ENCODE measurements at regions not wholly inside any gene's neighbourhood (a gene's known extent, or its start where the extent isn't known, plus 50 kb on each side); places are given as distances from the start of the nearest gene placed in this dataset.
A peak's percentile ranks its signal among the peaks of the same experiment; 100 is the strongest.
"Not testable (repeated sequence)": the region's sequence is repeated elsewhere in the genome, so short reads cannot be mapped to it uniquely, and the experiment has no call there.

DNA sequence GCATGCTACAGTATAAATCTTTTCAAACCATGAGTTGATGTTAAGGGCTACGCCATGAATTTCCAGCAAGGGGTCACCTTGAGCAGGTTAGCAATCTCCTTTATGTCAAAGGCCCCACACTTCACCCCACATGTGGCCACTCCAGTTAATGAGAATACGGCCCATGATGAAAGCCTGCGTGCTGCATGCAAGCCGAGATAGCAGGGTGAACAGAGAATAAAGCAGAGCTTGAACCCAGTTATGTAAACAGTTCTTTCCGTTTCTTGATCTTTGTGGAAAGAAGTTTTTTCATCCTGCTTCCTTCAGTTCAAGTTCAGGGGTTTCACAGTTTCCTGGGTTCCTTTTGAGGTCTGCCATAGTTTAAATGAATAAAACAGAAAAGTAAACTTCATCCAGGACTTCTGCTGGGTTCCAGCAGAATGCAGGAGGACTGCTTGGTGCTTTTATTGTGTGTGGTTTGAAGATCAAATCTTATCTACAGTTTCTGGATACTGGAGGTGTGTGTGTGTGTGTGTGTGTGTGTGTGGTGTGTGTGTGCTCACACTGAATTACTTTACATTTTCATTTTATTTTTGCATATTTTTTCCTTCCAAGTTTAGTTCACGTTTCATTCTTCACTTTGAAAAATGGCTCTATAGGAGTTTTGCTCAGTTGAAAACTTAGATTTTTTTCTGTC lies 87.1 kb downstream of the HMHB1 start:
- no peak for DNase-seq

DNA sequence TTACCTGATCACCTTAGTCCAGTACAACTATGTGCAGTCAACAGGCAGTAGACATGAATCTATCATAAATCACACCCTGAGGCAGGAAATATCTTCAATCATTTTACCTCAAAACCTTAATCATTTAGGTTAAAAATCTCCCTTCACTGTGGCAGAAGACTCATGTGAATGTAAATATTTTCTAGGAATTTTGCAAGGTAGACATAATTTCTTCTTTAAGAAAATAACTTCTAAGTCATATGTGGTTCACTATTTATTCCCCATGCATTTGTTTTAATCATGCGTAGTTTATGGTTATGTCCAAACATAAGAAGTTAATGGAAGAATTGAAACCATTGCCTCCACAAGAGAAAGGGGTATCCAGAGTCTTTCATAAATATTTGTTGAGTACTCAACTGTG lies 97.0 kb downstream of the HMHB1 start:
- DNase-seq, result no peak

DNA sequence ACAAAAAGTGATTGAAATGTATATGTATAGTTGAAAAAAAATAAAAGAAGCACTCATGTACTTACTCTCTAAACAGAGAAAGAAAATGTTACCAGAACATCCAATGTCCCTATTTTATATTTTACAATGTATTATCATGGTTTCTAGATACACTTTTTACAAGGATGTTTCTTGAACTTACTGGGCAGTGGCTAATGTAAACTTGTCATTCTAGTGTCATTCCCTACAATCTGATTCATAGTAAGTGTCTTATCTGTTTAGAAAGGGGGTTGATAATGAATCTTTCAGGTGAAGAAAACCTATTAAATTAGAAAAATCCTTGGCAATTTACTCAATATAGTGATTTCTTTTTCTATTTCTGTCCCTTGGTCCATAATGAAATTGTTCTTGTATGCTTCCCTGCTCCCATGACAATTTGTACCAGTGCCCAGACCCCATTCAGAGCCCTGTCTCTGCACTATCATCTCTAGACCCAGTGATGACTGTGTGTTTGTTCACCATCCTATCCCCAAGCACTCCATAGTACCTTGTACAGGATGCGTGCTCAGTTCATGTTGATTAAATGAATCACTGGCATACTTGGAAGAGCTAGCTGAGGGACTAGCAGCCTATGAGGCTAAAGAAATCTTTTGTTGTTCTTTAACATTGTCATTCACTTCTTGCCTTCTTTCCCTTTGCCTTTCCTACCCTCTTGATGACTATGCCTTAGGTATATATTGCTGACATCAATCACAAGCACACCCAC lies 101.2 kb downstream of the HMHB1 start:
- DNase-seq, result peak in 2 of 51 donors; percentile 3 to 4

DNA sequence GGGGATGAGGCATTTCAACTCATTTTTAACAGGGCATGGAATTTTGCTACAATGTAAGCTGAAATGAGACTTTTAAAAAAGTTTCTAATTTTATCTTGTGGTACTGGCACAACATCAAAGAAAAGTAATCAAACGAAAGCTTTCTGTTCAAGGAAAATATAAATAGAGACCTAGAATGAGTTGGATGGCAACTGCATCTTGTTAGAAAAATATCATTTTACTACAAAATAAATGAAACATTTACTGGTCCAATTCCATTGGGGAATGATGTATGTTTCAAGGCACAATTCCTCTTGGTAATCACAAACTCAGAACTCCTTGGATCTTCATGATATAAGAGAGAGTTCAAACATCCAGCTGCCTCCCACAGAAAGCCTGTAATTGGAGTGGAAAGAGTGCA lies 102.8 kb downstream of the HMHB1 start:
- no peak for DNase-seq

DNA sequence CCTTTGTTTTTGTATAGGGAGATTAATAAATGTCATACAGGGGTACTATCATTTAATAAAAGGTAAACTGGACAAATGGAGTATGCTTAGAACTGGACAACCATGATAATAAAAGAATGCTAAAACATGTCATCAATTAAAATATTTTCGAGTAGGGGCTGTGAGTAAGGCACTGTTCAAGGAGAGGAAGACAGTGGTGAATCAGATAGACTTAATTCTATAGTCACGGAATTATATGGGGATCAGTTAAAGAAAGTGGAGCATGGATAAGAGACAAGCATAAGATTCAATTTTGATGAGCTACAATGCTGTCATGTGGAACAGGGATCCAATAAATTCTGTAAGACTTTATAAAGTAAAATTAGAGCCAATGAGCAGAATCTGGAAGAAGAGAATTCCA lies 104.5 kb downstream of the HMHB1 start:
- no peak for DNase-seq

DNA sequence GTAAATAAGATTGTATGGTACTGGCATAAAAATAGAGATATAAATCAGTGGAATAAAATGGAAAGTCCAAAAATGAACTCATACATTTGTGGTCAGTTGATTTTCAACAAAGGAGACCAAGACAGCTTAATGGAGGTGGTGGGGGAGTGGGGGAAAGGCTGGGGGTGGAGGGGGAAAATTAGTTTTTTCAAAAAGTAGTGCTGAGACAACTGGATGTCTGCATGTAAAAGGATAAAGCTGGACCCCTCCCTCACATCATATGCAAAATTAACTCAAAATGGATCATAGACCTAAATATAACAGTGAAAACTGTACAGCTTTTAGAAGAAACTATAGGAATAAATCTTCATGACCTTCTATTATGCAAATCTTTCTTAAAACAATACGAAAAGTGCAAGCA lies 107.0 kb downstream of the HMHB1 start:
- no peak for DNase-seq

- no peak for DNase-seq
Measured at GRCh38 chr5:143920772-143921171, 108.8 kb downstream of the HMHB1 start.

- DNase-seq, result no peak
Measured at GRCh38 chr5:143921525-143922311, 109.8 kb downstream of the HMHB1 start.

GRCh38 chr5:143922718-143923117 lies 110.8 kb downstream of the HMHB1 start:
- peak in 4 of 51 donors; percentile 1 to 29 (median 2) for DNase-seq

GRCh38 chr5:143923634-143924266 lies 111.8 kb downstream of the HMHB1 start:
- DNase-seq, result no peak

DNA sequence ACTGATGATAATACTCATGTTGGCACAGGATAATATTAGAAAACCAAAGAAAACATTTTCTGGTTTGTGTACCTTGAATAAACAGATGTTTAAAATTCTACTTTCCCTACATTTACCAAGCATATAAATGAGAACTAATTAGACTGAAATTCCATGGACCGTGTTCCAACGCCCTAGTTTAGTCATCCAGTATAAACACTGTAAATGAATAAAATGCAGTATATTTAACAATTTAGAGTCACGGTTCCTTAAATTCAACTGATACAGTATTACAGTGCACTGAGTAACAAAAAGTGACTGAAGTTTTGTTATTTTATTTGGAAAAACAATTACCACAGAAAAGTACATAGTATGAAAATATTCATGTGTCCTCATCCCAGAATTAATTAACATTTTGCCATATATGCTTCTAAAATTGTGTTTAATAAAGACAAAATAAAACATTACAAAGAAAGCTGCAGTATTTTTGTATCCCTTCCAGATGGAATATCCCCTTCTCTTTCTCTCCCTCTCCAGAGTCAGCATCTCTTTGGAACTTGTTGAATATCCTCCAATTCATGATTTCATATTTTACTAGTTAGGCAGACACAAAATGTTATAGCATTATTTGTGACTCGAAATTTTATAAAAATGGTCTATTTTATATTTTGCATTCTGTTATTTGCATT lies 112.5 kb downstream of the HMHB1 start:
- no peak for DNase-seq

DNA sequence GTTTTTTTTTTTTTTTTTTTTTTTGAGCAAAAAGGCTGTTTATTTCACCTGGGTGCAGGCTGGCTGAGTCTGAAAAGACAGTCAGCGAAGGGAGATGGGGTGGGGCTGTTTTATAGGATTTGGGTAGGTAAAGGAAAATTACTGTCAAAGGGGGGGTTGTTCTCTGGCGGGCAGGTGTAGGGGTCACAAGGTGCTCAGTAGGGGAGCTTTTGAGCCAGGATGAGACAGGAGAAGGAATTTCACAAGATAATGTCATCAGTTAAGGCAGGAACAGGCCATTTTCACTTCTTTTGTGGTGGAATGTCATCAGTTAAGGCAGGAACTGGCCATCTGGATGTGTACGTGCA lies 113.0 kb downstream of the HMHB1 start:
- DNase-seq, result not testable (repeated sequence)

DNA sequence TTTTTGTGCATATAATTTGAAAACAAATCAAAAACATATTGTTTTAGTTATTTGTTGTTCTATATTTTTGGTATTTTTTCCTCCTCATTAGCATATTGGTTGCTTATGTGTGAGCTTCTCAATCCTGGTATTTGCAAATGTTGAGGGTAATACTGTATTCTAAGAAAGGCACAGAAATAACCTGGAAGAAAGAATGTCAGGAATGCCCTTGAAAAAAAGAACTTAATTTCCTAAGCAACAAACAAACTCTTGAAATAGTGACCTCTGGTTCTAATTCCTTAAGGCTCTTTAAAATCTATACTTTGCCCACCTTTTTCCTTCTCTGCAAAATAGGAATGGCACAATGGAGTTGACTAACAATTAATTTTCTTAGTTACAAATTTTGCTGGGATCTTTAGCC lies 117.5 kb downstream of the HMHB1 start:
- DNase-seq, result no peak

DNA sequence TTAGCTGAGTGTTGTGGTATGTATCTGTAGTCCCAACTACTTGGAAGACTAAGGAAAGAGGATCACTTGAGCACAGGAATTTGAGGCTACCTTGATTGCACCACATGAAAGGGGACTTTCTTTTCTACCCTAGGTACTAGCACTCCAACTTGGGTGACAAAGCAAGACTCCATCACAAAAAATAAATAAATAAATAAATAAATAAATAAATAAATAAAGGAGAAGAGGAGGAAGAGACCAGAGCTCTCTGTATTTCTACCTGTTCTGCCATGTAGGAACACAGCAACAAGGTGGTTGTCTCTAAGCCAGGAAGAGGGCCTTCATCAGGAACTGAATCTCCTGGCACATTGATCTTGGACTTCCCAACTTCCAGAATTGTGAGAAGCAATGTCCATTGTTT lies 118.6 kb downstream of the HMHB1 start:
- DNase-seq, result no peak

GRCh38 chr5:143931476-143931875 lies 119.5 kb downstream of the HMHB1 start:
- DNase-seq, result peak in 37 of 51 donors; percentile 0 to 66 (median 27)

DNA sequence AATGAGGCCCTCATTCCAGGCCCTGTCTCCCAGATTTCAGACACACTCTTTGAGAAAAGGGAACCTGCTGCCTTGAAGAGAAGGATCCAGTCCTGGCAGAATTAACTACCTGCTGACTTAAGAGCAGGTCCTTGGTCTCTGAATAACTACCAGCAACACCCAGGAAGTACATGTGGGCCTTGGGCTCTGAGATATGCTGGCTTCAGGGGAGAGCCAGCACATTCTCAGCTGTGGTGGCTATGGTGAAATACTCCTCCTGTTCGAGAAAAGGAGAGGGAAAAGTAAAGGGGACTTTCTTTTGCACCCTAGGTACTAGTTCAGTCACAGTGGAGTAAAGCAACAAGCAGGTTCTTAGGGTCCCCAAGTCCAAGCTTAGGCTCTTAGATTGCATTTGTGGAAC lies 120.0 kb downstream of the HMHB1 start:
- DNase-seq, result no peak

GRCh38 chr5:143932584-143932983 lies 120.6 kb downstream of the HMHB1 start:
- DNase-seq, result no peak

DNA sequence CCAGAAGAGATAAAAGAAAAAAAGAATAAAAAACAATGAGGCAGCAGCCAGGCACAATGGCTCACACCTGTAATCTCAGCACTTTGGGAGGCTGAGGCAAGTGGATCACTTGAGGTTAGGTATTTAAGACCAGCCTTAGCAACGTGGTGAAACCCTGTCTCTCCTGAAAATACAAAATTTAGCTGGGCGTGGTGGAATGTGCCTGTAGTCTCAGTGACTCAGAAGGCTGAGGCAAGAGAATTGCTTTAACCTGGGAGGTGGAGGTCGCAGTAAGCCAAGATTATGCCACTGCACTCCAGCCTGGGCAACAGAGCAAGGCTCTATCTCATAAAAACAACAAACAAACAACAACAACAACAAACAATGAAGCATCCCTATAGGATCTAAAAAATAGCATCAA lies 121.5 kb downstream of the HMHB1 start:
- no peak for DNase-seq

GRCh38 chr5:143934821-143935220 lies 122.9 kb downstream of the HMHB1 start:
- no peak for DNase-seq

DNA sequence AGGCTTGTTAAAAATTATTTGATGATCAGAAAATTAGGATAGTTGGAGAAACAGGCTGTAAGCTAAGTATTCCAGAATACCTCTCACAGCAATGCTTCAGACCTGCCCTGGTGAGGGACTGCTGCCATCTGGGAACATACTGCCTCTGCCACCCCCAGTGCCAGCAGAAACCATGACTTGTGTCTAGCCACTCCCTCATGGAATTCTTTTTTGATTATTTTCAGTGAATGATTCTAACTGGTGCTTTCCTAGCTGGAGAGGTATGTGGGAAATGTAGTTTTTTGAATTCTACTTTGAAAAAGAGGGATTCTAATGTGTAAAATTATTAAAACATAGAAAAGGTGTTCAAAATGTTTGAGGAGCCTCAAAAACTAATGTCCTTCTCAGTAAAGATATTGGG lies 126.3 kb downstream of the HMHB1 start:
- no peak for DNase-seq

GRCh38 chr5:143946837-143947236 lies 134.9 kb downstream of the HMHB1 start:
- no peak for DNase-seq

- DNase-seq, result no peak
Measured at GRCh38 chr5:143947313-143947712, 135.4 kb downstream of the HMHB1 start.

Data from hypothalamus (tissue), 51 donors.